Fibroblast of skin of right quadriceps (primary cell): ENCODE measurements at regions not wholly inside any gene's neighbourhood (a gene's known extent, or its start where the extent isn't known, plus 50 kb on each side); places are given as distances from the start of the nearest gene placed in this dataset.

Experiments used
- DNase-seq: peaks from one replicate; pipeline ENCODE4 v3.0.0-alpha.2; 2013

DNA sequence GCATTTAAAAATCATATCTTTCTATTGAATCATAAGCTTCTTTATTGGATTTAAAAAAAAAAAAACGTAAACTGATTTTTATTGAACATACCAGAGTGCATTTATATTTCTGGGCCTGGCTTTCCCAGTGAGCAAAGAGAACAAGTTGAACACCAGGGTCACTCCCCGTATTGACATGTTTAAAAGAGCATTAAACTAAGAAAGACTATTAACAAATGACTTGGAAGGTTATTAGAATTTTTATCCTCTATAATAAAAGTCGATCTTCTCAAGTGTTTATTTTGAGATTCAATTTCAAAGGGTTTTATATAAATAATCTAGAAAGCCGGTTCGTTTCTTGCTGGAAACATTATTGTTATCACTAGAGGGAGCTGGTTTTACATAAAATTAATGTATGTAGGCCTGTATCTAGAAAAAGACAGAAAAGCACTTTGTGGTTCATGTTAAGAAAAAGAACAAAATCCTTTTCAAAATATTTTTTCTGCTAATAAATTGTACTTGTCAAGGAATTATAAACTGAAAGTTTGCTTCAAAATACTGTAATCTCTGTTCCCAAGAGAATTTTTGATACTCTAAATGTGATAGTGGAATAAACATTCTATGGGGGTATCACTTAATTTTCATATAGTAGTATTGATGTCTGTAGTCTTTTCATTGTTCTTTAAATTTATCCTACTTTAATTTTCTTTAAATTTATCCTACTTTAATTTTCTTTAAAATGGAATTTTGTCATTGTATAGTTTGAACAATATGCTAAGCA, 321.8 kb upstream of the MME start:
- DNase-seq, result peak; percentile 41

DNA sequence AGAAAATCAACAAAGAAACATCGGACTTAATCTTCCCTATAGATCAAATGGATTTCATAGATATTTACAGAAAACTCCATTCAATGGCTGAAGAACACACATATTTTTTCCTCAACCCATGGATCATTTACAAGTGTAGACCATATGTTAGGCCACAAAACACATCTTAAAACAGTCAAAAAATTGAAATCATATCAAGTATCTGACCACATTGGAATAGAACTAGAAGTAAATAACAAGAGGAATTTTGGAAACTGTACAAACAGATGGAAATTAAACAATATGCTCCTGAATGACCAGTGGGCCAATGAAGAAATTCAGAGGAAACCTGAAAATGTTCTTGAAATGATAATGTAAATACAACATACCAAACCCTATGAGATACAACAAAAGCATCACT, 323.1 kb upstream of the GPR149 start:
- DNase-seq, result no peak

DNA sequence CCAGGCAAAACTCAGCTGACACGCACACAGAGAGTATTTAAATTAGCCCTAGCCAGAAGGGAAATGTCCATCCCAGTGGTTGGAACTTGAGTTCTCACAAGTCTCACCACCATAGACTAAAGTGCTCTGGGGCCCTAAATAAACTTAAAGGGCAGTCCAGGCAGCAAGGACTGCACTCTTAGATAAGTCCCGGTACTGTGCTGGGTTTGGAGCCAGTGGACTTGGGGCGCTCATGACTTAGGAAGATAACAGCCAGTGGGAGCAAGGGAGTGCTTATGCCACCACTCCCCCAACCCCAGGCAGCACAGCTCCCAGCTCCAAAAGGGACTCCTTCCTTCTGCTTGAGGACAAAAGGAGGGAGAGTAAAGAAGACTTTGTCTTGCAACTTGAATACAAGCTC, 319.5 kb upstream of the GPR149 start:
- no peak for DNase-seq

DNA sequence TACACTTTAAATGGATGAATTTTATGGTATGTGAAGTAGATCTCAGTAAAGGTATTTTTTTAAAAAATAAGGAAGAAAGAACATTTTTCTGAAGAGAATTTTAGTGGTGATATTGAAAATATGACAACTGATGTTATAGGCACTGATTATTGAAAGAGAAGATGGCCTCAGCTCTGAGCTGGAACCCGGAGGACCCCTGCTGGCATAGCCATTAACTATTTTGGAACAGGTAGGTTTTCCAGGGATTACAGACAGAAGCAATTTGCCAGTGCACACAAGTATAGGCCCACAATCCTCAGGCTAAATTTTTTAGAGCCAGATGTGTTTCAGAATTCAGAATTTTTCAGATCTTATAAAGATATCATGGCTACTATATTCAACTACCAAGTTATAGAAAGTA, 315.9 kb upstream of the GPR149 start:
- no peak for DNase-seq

DNA sequence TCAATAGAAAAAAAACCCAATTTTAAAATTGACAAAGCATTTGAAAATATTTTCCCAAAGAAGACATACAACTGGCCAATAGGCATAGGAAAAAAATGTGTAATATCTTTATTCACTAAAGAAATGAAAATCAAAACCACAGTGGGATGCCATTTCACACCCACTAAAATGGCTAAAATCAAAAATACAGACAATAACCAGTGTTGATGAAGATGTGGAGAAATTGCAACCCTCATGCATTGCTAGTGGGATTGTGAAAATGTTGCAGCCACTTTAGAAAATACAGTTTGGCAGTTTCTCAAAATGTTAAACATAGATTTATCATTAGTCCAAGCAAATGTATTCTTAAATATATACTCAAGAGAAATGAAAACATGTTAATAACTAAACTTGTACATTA, 315.1 kb upstream of the GPR149 start:
- DNase-seq, result no peak

DNA sequence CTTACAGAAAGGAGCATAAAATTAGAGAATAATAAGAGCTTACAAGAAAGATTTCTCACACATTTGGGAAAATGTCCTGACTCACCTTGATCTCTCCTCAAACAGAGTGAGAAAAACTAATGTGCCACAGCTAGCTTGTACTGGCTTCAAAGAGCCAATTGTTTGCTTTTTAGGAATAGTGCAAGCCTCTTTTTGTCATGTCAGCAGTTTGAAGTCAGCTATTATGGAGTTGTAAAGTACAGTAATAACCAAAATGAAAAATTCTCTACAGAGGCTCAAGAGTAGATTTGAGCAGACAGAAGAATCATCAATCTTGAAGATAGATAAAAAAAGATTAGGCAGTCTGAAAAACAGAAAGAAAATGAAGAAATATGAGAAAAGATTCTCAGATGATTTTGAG, 313.4 kb upstream of the GPR149 start:
- DNase-seq, result no peak

DNA sequence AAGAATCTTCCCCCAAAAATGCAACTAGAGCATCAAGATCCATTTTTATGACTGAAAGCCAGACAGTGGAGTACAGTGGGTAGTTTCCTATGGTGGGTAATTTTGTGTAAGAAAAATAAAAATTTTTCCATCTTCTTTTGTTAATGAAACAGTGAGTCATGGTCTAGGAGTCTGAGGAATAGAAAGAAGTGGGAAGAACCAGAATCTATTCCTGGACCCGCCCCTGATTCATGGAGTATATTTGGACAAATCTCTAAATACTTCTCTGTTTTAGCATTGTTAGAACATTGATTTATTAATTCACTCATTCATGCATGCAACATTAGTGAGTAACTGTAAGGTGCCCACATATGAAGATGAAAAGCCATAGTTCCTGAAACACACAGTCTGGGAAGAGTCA, 304.5 kb upstream of the GPR149 start:
- DNase-seq, result no peak

DNA sequence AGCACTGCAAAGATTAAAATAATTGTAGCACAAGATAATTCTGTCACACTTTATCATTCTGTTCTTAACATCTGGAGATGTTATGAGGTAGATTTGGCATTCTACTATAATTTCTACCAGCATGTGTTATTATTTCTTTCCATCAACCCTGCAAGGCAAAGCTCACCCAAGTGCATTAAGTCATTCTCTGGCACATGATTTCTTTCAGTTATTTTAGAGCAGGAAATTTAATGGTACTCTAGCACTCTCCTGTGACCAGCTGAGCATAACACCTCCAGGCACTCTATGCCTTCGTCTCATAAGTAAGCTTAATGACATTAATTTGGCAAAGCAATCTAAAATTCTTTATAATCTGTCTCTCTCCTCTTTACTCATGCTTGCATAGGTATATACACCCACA, 300.2 kb upstream of the GPR149 start:
- peak; percentile 3 for DNase-seq

DNA sequence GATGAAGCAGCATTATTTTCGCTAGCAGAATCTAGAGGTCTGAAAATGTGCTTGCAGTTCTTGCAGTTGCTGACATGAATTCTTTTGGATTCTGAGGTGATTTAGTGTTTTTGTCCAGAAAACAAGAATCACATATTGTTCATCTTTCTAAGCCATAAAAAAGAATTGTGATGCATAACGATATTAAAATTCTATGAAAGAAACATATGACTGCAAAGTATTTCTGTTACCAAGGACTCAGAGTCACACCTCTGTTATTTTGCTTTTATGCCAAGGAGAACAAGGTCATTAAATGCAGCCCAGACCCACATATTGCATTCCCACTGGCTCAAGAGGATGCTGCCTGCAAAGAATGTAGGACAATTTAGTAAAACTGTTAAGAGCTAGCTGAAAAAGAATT, 299.8 kb upstream of the GPR149 start:
- DNase-seq, result no peak

DNA sequence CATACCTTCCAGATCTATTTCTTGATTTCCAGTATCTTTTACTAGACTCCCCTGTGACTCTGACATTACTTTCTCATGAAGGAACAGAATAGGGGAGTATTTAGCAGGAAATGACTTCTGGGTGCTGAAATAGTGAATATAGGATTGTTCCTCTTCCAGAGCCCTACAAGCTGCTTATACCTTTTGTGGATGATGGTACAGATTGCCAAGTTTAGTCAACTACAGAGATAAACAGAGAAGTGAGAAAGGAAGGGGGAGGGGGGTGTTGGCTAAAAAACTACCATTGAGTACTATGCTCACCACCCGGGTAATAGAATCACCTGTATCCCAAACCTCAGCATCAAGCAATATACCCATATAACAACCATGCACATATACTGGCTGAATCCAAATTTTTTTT, 298.3 kb upstream of the GPR149 start:
- no peak for DNase-seq

DNA sequence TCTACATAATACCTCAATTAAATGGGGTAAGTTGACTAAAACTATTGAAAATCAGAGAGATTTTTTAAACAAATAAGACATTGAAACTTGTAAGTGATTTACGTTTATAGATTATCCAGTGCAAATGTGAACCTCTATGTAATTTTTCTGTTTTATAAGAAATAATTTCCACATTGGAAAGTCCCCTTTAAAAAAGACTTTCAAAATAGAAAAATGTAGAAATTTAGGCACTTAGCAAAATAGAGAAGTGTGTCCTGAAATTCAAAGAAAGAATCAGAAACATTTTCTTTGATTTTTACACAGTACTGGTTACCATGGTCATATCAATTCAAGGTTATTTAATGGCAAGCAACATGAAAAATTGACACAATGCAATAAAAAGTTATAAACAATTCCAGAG, 290.9 kb upstream of the GPR149 start:
- DNase-seq, result no peak

DNA sequence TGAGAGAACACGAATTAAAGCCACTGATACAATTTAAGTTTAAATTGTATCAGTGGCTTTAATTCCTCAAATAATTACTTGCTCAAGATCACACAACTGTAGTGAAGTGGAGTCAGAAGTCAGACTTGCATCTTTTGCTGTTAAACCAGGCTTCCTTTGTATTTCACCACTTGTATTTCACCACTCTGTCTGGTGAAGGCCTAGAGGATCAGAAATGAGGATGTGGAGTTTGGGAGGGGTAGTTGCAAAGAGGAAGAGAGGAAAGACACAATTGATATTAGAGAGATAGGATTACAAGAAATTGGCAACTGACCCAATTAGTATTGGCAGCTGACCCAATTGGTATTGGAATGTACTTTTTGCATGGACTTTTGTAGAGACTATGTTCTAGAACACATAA, 288.1 kb upstream of the GPR149 start:
- no peak for DNase-seq

DNA sequence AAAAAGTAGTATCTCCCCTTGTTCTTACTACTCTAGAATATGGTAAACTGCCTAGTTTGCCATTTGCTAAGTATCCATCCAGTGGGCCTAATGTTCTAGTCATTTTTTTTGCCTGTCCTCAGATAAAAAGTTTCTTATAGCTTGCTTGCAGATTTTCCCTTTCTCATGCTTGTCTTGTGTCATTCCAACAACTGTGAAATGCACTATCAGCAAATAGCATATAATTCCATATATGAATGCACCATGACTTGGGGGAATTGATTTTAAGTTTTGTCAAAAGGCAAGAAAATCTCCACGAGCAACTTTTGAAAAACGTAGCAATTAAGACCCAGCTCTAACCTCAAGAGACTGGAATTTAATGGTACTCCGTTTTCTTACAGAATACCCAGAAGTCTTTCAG, 286.2 kb upstream of the GPR149 start:
- no peak for DNase-seq

DNA sequence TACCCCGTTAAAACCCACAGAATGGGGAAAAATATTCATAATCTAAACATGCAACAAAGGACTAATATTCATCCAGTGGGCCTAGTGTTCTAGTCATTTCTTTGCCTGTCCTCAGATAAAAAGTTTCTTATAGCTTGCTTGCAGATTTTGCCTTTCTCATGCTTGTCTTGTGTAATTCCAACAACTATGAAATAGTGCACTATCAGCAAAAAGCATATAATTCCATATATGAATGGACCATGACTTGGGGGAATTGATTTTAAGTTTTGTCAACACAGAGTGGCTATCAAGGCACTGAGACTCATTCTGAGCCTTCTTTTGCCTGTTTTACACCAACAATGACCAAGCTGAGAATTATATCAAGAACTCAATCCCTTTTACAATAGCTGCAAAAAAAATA, 278.6 kb upstream of the GPR149 start:
- DNase-seq, result no peak

DNA sequence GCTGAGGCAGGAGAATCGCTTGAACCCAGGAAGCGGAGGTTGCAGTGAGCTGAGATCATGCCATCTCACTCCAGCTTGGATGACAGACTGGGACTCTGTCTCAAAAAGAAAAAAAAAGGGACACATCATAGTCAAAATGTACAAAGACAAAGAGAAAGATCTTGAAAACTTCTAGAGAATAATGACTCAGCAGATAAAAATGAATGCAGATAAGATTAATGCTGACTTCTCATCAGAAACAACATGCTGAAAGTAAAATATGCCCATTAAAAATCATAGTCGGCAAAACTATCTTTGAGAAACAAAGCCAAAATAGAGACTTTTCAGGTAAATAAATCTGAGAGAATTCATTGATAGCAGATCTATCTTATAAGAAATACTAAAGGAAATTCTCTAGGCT, 271.1 kb upstream of the GPR149 start:
- no peak for DNase-seq

DNA sequence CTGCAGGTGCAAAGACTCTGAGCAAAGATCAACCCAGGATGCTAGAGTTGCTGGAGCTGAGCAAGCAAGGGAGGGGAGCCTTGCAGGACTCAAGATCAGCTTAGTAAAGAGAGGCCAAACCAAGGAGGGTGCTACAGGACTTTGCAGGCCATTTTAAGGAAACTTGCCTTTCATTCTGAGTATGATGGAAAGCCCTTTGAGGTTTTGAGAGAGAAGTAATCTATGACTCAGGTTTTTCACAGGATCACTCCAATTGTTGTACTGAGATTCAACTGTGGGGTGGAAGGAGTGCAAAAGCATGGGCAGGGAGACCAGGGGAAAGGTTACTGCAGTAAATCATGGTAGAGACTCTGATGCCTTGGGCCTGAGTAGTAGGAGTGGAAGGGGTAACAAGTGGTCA, 260.4 kb upstream of the GPR149 start:
- DNase-seq, result no peak

DNA sequence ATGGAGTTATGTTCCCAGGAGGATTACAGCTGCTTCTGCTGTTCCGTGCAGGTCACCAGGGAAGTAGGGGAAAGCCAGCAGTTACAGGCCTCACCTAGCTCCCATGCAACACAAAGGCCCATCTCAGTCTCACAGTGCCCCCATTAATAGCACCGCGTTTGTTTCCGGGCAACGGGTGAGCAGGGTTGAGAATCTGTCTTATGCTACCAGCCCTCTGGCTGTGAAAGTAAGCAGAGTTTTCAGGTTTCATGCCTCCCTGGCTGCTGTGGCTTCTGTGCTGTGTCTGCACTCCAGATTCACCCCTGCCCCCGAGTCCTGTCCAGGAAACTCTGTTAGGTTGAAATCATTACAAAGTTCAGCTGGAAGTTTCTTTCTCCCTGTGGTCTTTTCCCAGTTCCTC, 254.4 kb upstream of the GPR149 start:
- DNase-seq, result no peak

DNA sequence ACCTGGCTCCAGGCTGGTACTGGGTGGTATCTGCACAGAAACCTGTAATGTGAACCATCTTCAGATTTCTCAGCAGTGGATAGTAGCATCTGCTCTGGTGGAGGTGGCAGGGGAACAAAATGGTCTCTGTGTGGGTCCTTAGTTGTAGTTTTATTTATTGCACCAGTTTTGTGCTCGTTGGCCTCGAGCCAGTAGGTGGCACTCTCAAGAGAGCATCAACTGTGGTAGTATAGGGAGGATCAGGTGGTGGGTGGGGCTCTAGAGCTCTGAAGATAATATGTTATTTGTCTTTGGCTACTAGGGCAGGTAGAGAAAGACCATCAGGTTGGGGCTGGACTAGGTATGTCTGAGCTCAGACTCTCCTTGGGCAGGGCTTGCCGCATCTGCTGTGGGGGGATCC, 254.0 kb upstream of the GPR149 start:
- DNase-seq, result no peak

DNA sequence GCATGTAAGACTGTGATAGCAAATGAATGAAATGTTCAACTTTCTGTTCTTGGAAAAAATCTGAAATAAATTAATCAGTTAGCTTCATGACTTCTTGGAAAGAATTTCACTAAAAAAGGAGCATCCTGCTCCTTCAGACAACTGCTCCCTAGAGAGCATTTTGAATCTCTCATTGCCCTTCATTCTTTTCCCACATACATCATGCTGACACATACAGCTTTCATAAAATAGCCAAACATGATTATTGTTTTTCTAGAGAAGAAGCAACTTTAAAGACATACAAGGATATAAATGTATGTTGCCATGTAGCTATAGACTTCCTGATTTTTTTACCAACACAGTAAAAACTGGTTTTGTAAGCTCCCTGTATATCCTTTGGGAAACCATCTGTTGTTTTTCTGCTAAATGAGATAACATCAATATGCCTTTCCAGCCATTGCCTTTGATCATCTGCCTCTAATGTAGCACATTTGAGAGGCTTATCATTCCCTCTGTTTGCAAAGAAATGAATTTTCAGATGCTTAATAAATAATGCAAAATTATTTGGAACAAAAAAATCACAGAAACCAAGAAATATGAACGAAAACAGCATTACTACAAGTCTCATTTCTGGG, 248.2 kb upstream of the GPR149 start:
- DNase-seq, result no peak

DNA sequence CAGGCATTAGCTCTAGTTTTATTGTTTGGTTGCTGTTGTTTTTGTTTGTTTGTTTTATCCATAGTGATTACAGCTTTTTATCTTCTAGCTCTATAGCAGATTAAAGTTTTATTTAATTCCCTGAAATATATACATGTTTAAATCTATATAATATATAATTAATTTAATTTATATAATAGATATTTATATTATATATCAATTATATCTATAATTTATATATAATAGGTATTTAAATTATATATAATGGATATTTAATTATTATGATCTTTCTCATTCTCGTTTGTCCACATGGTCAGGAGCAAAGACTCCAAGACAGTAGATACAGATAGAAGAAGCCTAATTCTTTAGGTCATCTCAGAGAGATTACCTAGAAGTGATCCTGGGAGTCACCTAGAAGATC, 238.8 kb upstream of the GPR149 start:
- no peak for DNase-seq

DNA sequence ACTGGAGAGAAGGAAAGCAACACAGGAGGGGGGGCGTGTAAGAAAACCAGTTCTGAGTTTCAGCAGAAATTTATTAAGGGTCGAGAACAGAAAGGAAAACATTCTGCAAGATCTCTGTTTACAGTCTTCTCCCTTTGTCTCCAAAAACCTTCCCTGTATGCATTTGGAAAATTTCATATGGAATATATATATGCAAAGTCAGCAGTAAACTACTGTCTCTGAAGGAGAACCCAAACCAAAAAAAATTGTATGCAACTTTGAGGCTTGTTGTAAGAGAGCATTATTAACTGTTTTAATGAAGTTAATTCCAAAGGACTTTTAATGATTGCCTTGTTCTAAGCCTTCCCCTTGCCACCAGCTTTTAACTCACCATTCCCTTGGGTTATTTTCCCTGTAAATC, 238.2 kb upstream of the GPR149 start:
- DNase-seq, result no peak

DNA sequence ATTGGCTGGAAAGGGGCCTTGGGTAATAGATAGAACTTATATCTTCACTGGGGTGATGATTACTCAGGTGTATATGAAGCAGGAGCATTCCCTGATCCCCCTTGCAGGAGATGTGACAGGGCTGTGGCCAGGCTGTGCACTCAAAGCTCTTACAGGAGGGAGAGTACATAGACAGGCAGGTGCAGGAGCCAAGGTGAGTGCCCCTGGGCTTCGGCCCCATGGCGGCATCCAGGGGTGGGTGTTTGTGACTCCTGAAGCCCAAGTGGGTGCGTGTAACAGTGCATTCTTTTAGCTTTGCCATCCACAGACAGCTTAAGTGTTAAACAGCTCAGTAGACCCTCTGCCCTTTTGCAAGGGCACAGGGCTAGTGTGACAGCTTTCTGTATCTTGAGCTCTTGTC, 236.6 kb upstream of the GPR149 start:
- no peak for DNase-seq

DNA sequence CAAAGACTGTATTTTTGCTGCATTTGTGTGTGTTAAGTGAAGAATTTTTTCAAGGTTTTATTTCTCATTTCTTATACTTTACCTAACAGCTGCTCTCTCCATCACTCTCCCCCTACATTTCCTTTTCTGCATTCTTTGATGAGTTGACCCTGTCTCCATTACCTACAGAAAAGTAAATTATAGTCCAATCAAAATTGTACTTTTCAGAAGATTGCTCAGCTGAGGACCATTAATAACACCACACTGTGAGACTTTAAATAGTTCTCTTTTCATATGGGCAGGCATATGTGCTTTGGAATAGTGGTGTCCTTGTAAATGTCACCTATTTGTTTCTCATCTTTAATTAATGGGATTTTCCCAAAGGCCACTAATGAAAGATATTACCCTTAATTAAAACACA, 234.7 kb upstream of the GPR149 start:
- no peak for DNase-seq

DNA sequence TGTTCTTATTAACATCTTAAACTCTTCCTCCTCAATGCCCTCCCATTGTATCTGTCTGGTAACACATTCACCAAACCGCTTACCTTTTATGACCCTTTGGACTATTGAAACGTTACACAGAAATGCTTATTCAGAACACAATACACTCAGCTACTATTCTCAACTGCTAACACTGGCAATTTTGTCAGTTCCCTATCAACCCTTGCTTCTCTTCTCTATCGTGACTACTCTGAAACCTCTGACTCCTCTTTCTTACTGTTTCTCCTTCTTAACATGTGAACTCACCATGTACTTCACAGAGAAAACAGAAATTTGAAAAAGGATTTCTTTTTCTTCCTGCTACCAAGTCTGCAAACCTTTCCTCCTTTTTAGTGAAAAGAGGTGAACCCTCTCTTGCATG, 232.9 kb upstream of the GPR149 start:
- DNase-seq, result no peak

DNA sequence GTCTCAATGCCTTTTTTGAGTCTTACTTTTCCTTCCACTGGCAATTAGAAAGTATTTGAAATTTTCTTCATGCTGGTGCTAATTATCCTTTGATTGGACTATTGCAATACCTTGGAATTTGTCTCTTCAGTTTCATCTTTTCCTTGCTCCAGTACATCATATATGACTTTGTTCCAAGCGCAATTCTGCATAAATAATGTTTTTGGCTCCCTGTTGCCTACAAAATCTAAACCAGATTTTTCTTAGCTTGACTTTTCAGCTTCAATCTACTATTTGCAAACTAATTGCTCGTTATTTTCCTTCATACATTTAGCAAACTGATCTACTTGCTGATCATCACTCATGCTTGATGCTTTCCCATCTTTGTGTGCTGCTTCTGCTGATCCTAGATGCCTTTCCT, 230.8 kb upstream of the GPR149 start:
- DNase-seq, result no peak
